Fibroblast of skin of scalp (primary cell): ENCODE measurements at regions not wholly inside any gene's neighbourhood (a gene's known extent, or its start where the extent isn't known, plus 50 kb on each side); places are given as distances from the start of the nearest gene placed in this dataset.
A peak's percentile ranks its signal among the peaks of the same experiment; 100 is the strongest.

Source experiments
- DNase-seq: peaks from one replicate; pipeline ENCODE4 v3.0.0-alpha.2; 2013

DNA sequence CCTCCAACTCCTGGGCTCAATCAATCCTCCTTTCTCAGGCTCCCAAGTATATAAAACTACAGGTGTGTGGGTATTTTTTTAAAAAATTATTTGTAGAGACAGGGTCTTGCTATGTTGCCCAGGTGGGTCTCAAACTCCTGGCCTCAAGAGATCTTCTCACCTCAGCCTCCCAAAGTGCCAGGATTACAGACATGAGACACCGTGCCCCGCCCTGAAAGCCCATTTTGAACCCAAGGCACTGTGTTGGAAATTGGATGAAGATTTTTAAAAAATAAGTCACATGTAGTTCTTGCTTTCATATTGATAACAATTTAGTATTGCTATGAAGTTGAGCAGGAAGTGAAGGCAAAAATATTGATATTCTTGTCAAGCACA, 472.5 kb upstream of the TNP1 start:
- DNase-seq = no peak

DNA sequence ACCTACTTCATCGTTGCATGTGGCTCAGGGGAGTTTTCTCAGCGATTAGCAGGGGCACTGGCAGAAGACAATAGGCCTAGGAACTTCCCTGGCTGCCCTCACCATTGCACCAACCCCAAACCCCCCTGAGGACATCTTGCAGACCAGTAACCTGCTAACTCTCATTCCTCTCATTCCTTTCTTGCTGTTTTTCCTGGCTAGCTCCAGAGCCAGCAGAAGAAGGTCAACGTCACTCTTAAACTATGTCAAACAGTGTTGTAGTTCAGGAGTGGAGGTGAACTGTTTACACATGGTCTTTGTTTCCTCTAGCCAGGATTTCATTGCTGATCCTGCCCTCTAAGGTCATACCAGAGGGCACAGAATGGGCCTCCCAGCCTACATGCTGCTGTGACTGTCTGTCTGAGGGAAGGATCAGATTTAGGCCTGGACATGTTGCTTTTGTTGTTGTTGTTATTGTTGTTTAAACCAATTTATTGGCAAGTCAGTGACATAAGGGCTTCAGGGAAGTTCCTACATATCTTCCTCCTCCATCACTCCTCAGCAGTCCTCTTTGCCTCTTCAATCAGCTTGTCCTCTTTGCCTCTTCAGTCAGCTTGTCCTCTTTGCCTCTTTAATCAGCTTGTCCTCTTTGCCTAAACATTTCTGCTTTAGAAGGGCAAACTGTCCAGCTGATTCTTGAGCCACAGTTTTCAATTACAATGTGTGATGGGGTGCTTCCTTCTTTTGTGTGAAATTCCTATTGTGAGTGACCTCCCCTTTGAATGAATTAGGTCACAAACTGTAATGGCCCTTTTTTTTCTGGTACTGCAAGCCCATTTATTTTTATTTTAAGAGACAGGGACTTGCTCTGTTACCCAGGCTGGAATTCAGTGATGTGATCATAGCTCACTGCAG, 471.9 kb upstream of the TNP1 start:
- DNase-seq = peak; percentile 73

DNA sequence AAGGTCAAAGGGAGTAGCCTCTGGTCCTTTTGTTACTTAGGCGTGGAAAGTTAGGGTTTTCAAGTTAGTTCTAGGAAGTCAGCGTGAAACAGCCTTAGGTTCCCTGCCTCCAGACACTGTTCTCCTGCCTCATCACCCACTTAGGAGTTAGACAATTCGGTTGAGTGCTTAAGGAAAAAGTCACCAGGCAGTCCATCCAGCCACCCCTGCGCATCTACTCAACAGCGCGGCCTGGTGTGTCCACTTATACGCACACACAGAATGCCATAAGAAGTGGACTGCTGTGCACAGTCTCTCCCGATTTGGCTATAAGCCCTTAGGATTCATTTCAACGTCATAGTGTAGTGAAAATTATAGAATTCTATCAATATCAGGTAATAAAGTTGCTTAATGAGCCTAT, 470.8 kb upstream of the TNP1 start:
- DNase-seq = no peak

DNA sequence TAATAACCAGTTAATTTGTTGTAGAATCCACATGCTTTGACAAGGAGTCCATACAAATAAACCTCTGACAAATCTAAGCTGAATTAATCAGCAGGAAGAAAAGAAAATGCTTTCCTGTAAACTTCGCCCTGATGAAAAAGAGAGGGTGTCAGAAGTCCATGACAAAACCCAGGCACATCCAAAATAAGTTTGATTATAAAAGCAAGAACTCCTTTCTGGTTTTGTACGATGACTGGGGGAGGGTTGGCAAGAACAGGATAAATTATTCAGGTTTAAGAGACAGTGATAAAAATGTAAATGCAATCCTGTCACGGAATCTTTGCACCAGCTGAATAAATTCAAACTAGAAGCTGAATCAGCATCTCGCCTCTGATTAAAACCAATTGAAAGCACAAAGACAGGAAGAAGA, 469.2 kb upstream of the TNP1 start:
- peak; percentile 17 for DNase-seq

DNA sequence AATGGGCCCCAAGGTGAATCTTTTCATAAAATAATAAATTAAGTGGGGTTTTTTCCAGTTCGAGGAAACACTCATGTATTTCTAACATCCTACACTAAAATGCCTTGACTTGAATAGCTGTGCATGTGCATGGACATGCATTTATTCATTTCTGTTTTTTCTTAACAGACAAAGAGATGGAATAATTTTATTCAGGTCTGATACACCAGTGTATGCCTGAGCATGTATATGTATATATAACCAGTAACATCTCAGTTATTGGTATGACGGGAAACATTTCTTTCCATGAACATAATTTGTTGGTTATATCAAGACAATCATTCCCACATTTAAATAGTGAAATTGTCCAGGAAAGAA, 468.7 kb upstream of the TNP1 start:
- DNase-seq = no peak

DNA sequence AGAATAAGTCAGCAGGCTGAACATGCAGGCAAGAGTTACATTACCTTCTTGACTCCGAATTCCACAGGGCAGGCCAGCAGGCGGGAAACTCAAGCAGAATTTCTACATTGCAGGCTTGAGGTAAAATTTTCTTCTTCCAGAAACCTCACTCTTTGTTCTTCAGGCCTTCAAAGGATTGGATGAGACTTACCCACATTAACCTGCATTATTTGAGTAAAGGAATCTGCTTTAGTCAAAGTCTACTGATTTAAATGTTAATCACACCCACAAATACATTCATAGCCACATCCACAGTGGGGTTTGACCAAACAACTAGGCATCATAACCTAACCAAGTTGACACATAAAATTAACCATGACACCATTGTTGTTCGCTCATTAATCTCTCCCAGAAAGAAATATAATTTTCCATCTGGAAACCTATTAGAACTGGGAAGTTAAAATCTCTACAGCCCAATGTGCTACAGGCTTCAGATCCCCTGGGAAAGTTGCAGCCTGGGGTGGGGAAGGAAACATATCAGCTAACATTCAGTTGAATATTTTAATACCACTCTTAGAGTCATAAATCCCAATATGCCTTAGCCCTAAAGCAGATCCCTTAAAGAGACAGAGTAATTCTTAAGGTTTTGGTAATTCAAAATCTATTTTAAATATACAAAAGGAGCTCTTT, 468.2 kb upstream of the TNP1 start:
- DNase-seq = no peak

DNA sequence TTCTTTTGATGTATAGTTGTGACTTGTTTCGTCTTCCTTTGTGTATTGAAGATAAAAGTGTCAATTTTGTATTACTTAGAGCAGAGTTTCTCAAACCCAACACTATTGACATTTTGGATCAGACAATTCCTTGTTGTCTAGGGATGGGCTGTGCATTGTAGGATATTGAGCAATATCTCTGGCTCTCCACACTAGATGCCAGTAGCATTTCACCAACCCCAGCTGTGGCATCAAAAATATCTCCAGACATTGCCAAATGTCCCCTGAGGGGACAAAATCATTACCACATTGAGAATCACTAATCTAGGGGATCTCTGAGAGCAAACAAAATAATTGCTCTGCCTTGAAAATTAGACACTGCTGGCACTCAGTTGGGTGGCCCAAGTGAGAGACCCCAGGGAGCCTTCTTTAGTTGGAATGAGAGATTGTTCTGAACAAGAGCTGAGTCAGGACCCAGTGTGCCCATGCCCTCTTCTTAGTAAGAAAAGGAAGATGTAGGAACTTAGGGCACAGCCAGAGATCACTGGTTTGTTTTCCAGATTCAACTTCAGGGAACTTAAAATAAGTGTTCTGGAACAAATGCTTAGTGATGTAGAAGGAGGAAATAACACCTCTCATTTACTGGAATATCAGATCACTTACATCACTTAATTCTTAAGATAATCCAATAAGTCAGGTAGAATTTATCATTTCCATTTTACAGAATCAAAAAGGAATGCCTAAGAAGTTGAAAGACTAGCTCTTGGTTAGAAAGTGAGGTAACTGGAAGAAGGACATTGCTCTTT, 466.6 kb upstream of the TNP1 start:
- DNase-seq = peak; percentile 46

DNA sequence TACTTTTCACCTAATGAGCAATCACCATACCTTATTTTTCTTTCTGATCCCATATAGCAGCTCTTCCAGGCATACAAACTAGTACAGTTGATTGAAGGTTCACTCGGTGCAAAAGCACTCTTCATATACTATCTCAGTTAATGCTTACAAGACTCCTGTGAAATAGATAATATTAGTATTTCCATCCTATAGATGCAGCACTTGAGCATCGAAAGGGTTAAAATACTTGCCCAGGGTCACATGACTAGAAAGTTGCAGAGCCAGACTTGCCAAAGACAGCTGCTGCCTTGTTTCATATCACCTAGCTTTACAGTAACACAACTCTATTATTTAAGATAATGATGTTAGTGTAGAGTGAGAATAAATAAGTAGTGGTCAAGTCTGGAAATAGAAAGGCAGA, 466.0 kb upstream of the TNP1 start:
- DNase-seq = no peak

DNA sequence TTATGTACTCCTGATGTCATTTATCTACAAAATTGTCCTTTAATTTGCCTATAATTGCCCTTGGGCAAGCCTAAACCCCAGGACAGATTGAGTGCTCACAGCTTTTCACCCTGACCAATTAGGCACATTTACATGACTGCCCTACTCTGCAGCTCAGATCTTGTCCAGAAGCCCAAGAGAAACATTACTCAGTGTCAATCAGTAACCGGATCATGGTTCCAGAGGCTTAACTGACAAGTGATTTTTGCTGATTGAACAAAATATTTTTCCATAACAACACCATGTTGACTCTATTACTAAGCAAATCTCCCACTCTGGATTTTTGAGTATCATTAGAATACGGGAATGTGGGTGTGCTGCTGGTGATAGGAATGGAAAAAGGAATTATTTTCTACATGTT, 465.4 kb upstream of the TNP1 start:
- DNase-seq = no peak

DNA sequence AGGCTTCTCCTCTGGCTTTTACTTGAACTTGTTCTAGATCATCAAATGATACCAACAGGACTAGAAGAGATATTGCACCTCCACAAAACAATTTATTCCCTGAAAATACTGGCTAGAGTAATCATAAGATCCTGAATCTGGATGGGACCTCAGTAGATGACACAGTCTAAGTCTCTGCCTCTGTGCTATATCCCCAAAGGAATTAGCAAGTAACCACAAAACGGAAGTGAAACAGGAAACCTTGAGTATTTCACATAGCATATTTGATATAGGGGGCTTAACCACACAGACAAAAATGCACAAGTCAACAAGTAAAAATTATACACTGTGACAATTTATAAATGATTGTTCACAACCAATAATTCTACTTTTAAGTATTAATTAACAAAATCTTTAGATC, 456.9 kb upstream of the TNP1 start:
- DNase-seq = peak; percentile 87

DNA sequence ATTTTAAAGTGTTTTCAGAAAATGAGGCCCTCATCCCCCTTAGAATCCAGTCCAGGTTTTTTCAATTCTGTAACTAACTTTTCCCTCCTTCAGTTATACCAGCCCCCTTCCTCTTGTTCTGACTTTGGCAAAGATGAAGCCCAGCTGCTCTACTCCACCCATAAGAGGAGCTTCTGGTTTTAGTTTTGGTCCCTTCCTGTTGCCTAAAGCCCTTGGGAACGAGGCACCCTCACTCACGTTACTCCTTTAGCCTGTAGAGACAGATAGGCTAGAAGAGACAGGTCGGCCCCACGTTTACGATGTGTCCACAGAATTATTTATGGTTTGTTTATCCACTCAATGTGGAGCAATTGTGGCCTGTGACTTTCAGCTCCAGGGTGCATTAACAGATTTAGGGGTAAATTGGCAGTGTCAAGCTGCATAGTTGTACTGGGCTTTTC, 454.2 kb upstream of the TNP1 start:
- no peak for DNase-seq

DNA sequence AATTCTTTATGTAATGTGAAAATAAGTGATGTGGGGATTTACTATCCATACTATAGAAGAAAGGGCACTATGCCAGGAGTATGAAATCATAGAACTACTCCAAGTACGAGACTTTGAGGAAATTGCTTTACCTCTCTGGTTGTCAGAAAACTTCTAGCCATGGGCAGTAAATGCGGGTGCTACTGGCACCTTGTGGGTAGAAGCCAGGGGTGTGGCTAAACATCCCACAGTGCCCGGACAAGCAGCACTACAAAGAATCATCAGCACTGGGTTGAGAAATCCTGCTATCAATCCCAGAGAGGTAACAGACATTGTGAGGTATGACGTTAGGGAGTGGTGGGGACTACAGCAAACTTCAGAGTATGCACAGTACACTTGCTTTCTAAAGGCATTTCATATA, 453.5 kb upstream of the TNP1 start:
- no peak for DNase-seq

DNA sequence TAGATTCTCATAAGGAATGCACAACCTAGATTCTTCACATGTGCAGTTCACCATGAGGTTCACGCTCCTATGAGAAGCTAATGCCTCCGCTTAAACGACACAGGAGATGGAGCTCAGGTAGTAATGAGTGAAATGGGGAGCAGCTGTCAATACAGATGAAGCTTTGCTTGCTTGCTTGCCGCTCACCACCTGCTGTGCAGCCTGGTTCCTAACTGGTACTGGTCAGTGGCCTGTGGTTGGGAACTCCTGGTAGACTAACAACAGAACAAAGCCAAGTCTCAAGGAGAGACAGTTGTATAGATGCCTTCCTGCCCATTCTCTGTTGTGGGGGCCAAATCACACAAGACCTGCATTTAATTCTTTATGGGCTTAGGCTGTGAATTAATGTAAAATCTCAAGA, 449.2 kb upstream of the TNP1 start:
- no peak for DNase-seq

DNA sequence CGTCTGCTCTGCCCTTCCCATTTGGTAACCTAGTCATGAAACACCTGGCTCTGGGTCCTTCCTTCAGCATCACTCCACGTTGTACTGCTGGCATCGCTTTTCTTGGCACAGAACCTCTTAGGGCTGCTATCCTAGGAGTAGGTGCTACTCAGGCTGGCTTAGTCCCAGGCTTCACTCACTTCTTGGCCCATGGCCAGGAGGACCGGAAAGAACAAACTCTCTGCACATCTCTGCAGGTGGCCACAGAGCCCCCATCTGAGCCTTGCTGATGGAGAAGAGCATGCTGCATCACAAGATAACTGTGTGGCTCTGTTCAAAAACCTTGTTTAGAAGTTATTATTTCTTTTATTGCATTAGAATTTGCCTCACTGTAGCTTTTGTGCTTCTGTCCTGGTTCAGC, 447.2 kb upstream of the TNP1 start:
- DNase-seq = no peak

DNA sequence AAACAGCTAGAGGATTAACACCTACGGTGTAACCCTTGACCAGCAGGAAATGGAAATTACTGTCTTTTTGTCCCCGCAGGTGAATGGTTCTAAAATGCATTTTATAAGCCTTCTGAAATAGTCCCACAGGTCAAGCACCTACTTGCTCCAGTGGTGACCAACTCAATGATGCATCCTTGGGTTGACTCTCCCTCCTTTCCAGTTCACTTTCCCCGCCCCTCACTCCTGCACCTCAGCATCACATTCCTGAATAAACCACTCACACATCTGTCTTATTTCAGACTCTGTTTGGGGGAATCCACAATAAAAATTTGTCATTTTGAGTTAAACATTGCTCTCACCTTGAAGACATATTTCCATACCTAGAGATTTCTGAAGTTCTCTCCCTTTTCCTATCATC, 446.0 kb upstream of the TNP1 start:
- no peak for DNase-seq

DNA sequence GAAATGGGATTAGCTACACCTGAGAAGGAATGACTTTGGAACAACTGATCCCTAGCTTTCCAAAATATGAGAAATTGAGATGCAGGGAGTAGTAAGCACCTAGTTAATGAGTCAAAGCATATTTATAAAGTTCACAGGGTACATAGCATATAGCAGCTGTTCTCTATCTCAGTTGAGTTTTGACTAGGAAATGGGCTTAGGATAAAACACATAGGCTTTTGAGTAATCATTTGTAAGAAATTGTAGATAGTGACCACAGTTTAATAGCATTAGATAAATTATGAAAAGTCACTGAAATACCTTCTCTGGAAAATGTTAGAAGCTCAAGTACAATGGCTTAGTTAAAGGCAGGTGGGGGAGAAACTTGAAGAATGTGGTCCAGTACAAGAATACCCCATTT, 444.7 kb upstream of the TNP1 start:
- no peak for DNase-seq

DNA sequence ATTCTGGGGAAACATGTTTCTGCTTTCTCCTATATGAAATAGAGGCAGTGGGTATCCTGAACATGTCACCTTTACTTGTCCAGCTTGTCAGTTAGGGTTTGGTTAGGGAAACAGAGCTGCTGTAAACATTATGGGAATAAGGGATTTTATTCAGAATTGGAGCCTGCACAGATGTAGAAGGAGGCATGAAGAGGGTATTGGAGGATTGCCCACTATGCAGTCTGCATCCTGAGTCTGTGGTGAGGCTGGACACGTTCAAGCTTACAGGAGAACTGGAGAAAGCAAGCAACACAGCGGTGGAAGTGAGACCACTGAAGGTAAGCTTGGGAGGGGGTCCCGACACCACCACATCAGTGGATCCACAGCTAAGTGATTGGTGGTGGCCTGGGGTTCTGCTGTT, 443.0 kb upstream of the TNP1 start:
- DNase-seq = no peak

DNA sequence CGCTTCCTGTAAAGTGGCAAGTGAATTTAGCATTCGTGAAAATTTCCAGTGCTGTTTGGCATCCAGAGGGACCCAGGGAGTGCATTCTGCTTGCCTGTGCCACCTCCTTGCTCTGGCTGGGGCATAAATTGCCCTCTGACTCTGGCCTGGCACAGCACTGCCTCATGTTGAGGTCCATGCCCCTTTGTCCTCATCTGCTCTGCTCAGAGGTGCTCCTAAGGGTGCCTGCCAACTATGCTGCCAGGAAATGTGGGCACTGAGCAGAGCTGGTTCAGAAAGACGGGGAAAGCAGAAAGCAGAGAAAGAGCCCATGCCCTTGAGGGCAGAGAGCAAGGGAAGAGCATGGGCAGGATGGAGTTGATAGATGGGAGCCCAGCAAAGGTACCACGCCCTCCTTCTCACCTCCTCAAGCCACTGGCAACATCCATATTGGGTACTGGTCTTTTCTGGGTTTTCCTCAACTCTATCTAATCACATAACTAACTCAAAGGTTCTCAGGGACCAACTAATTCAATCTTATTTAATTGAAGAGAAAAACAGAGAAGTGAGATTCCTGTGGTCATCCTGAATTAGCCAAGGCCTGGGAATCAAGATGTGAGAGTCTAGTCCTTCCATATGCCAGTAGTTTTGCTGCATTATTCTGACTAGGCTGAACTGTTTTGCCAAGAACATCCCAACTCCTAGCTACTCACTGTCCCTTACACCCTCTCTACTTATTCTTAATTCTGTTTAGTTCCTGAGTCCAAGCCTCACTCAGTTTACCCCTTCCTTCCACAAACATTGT, 441.5 kb upstream of the TNP1 start:
- DNase-seq = no peak

DNA sequence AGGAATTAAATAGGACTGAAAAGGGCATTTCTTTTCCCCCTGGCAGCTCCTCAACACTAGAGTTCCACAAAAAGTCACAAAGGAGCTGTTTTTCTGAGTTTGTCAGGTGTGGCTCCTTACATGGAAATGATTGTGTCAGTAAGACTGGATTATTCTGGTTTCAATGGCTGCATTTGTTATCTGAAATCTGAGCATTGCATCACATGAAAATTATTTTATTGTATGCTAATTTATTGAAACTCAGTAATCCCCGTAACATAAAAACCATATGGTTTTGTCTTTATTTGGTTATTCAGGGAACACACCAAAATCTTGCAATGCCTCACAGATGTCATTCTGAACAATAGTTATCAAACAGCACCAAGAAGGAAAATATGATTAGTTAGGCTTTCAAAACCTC, 439.7 kb upstream of the TNP1 start:
- DNase-seq = no peak

DNA sequence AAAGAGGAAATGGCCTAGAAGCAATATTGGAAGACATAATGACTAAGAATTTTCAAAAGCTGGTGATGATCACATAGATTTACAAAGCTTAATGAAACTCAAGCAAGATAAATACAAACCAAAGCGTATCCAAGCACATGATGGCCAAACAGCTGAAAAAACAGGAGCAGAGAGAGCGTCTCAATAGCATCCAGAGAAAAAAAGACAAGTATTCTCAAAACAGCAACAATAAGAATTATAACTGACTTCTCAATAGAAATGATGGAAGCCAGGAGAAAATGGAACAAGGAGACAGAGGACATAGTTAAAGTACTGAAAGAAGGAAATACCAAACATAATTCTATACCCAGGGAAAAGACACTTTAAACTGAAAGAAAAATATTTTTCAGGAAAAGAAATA, 437.2 kb upstream of the TNP1 start:
- DNase-seq = no peak

DNA sequence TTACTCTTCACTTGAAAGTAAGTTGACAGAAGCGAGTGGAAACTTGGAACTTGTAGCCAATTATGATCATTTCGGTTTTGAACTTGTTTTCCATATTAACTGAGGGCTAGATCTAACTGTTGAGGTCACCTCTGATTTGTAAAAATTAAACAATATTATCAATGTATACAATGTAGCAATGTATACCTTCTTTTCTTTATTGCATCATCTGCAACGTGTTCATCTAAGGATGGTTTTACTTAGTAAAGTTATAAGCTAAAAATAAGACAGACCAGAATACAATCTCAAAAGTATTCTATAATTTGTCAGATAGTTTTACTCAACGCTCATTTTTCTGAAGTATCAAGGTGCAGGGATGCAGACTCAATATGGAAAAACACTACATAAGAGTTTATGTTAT, 435.0 kb upstream of the TNP1 start:
- no peak for DNase-seq

DNA sequence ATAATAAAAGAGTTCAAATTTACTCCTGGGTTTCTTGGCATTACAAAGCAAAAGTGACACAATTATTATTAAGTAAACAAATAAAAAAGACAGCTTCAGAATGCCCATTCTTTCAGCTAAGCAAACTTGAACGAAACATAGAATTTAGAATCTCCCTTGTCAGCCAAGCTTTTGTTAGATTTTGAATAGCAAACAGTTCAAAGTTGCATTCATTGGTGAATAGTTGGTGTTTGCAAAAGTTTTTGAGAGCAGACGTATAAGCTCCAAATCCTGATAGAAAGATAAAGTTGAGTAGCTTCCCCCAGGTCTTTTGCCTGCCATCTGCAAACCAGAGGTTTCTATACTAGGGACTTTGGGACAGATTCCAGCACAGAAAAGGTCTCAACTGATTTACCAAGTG, 434.3 kb upstream of the TNP1 start:
- no peak for DNase-seq

DNA sequence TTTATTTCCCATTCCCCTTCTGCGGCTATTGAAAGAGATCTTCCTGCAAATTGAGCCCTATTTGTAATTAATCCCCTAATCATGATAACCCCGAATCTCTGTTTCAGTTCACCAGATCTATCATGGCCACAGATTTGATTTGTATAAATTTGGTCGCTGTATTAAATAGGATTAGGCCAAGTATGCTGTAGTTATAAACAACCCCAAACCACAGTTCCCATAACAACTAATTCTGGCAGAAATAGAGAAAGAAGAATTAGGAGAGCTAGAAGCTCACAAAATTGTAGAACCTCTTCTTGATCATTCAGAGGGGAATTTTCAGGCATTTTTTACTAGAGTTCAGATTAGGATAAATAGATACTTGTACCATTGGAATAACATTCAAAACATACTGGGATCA, 433.7 kb upstream of the TNP1 start:
- DNase-seq = no peak
